ENCODE measurements at regions not wholly inside any gene's neighbourhood (a gene's known extent, or its start where the extent isn't known, plus 50 kb on each side); places are given as distances from the start of the nearest gene placed in this dataset.

DNA sequence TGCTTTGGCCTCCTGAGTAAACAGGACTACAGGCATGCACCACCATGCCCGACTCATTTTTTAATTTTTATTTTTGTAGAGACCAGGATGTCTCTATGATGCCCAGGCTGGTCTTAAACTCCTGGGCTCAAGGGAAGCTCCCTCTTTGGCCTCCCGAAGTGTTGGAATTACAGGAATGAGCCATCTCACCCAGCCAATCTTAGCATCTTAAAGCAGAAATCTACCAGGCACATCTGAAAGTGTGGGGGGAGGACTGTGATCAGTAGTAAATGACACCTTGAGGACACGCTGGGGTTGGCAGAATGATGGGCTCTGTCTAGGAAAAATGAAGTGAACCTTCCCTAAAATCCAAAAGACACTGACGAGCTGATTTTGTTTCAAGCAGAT, 149.2 kb downstream of the SPATA18 start (continued):
- TF ChIP-seq RXRA (IDR thresholded peaks at IDR 0.05; ENCODE audit: insufficient read depth, low read depth, low read length) (no peak), SIX5 (IDR thresholded peaks at IDR 0.05; ENCODE audit: low read depth, low read length) (no peak), SUZ12 (IDR thresholded peaks at IDR 0.05; ENCODE audit: low read length) (no peak), ASH2L (IDR thresholded peaks at IDR 0.05; ENCODE audit: low read length) (no peak), NANOG (IDR thresholded peaks at IDR 0.05; ENCODE audit: insufficient read depth, low read depth, low read length, poor library complexity, severe bottlenecking) (no peak), SIRT6 (IDR thresholded peaks at IDR 0.05; ENCODE audit: low read length) (no peak), EZH2 (IDR thresholded peaks at IDR 0.05; ENCODE audit: low read depth, low read length, severe bottlenecking) (no peak)

Data from H1 (cell line).